ENCODE measurements at regions not wholly inside any gene's neighbourhood (a gene's known extent, or its start where the extent isn't known, plus 50 kb on each side); places are given as distances from the start of the nearest gene placed in this dataset.

DNA sequence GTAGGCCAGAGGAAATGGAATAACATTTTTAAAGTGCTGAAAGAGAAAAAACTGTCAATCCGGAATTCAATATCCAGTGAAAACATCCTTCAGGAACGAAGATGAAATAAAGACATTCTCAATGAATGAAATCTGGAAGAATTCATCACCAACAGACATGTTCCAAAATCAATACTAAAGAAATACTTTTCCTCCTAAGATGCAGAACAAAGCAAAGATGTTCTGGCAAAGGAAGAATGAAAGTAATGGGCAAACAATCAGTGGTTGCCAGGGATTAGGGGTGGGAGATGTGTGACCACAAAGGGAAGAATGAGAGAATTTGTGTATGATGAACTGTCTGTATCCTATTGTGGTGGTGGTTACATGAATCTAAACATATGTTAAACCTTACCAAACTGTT lies 52.8 kb upstream of the EEPD1 start:
- POLR2A ChIA-PET: no interaction called here
- Histone ChIP-seq H3K9me1 (ENCODE audit: control insufficient read depth, insufficient read depth, low read length) (no peaks in the 10 kb centered on the region), H3K27me3 (ENCODE audit: control insufficient read depth in 2 of 2, insufficient read depth in 2 of 2, low read length in 2 of 2) (peaks cover 0 to 8% of the 10 kb centered on the region in 2 experiments; a peak in 2 of 5 replicates), H3K9ac (ENCODE audit: insufficient read depth in 1 of 2, low read depth in 2 of 2, low read length in 2 of 2) (no peak overlapping the region), H3K36me3 (ENCODE audit: control insufficient read depth, insufficient read depth, low read length) (no peaks in the 10 kb centered on the region), H3K4me3 (no peak overlapping the region), H3K9me3 (replicated peaks; ENCODE audit: control insufficient read depth, insufficient read depth, low read depth, low read length) (no peaks in the 10 kb centered on the region), H3K4me1 (replicated peaks in 1 of 2; ENCODE audit: control insufficient read depth in 2 of 2, insufficient read depth in 2 of 2, low read length in 2 of 2) (no peaks in the 10 kb centered on the region), H3K4me2 (ENCODE audit: insufficient read depth, low read length) (no peak overlapping the region), H3K27ac (ENCODE audit: extremely low read depth, low read depth, low read length) (no peak overlapping the region), H4K20me1 (replicated peaks; ENCODE audit: control insufficient read depth, insufficient read depth, low read length) (no peaks in the 10 kb centered on the region), H2AFZ (ENCODE audit: low read depth, low read length) (no peak overlapping the region), H3K79me2 (ENCODE audit: control insufficient read depth, insufficient read depth, low read length) (no peaks in the 10 kb centered on the region)
- CTCF ChIA-PET (ENCODE audit: low intra/inter-chr PET ratio): no interaction called here
- no TSS peak for BruUV-seq (replicated peaks)
- no peak for TF ChIP-seq NCOA1 (IDR thresholded peaks at IDR 0.05; ENCODE audit: low read depth)
- TF ChIP-seq ZC3H11A (IDR thresholded peaks at IDR 0.05; ENCODE audit: low read depth, low read length): no peak
- TF ChIP-seq TBP (optimal IDR thresholded peaks at IDR 0.05; ENCODE audit: low read depth, low read length): no peak
- no peak for TF ChIP-seq CSDE1 (IDR thresholded peaks at IDR 0.05)
- no peak for TF ChIP-seq ARID3A (IDR thresholded peaks at IDR 0.05; ENCODE audit: borderline replicate concordance, low read depth, low read length)
- no peak for TF ChIP-seq ATF1 (CRISPR knock-in tag; IDR thresholded peaks at IDR 0.05)
- TF ChIP-seq ATF1 (tag; IDR thresholded peaks at IDR 0.05): no peak
- FAIRE-seq (no peak), ATAC-seq (no peak), DNase-seq (ENCODE audit: extremely low read depth in 1 of 4, low spot score in 3 of 4) (no peak)
- intact Hi-C loops (cut with micrococcal nuclease) (no loop called here), in situ Hi-C loops (cut with MboI) (no loop called here)
- WGBS (ENCODE audit: insufficient coverage, low coverage, missing lambda C conversion rate): 0% methylated on average over 2 of the region's 2 CpGs
